GM21528 (cell line): ENCODE measurements at regions not wholly inside any gene's neighbourhood (a gene's known extent, or its start where the extent isn't known, plus 50 kb on each side); places are given as distances from the start of the nearest gene placed in this dataset.
"Not testable (repeated sequence)": the region's sequence is repeated elsewhere in the genome, so short reads cannot be mapped to it uniquely, and the experiment has no call there.

Experiments used
- ATAC-seq: cut with Tn5 transposase; IDR thresholded peaks from one replicate; pipeline ENCODE4 v1.9.1; 2021; ENCODE audit warnings: mild to moderate bottlenecking, moderate library complexity; ENCODE audit not compliant: unreplicated experiment, low FRiP score

DNA sequence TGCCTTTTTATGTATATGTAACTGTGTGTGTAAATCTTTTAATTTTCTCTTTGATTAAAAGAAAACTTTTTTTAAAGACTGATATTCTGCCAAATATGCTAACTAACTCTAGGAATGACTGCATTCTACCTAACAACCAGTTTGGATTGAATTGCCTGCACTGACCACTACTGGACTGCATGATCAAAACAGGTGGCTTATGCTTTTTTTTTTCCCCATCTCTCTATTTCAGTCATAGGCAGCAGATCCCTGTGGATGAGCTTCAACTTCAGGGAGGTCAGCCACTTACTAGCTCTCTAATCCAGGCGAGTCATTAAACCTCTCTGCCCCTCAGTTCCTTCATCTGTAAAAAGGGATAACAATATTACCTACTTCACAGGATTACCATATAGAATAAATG, 138.6 kb upstream of the SERTAD2 start:
- ATAC-seq, result no peak

DNA sequence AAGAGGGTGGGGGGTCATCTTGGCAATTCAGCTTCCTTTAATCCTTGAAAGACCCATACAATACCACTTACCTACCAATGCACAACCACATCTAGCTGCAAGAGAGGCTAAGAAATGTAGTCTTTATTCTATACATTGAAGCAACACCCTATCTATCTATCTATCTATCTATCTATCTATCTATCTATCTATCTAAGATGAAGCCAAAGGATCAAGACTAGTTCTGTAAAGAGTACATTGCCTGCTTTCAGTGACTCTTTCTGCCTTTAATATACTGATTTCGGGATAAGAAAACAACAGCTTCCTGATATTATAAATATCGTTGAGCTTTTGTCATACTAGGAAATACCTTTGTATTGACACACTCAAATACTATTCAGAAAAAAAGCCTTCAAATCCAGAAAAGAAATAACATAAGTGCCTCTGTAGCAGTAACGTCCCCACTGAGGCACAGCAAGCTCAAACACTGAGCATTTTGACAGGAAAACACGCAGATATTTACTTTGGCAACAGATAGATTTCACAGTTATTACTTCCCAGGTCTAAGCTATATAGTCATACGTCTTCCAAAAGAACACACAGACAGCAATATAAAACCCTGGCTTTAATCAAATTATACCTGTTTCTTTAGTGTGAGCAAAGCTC, 139.4 kb upstream of the SERTAD2 start:
- ATAC-seq, result no peak

- ATAC-seq, result no peak
Measured at GRCh38 chr2:64793701-64794100, 140.0 kb upstream of the SERTAD2 start.

- ATAC-seq, result no peak
Measured at GRCh38 chr2:64794426-64794995, 140.8 kb upstream of the SERTAD2 start.

DNA sequence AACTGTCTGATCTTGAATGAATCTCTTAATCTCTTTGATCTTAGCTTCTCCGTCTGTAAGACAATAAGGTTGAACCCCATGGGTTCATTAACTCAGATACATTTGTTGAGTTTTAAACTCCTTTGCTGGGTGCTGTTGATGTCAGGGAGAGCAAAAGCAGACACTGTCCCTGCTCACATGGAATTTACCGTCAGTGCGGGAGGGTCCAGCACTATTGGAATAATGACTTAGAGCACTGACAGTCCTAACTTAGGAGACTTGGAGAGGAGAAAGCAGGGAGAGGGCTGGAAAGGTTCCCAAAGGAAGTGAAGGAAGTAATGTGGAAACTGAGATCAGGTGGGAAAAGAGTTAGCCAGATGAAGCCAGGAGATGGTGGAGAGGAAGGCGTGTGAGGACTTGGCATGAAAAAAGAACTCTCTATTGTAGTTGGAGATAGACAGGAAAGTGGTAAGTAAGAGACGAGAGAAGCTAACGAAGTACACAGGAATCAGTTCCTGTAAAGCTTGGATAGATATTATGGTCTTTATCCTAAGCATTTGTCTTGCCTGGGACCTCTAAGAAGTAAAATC, 141.4 kb upstream of the SERTAD2 start:
- no peak for ATAC-seq

DNA sequence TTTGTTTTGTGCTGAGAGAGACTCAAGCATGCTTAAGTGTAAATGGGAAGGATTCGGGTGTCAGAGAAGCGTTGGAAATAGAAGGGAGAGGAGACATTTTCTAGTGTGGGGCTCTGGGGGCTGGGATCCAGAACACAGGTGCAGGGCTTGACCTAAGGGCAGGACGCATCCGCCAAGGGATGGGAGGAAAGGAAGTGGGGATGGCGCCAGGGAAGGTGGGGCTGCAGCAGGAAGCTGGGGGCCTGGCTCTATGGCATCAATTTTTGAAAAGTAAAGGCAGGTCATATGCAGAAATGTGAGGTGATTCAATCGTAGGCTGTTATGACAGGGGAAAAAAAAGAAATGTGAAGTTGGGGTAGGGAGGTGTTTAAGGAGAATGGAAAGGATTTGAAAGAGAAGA, 143.2 kb upstream of the SERTAD2 start:
- ATAC-seq, result no peak

DNA sequence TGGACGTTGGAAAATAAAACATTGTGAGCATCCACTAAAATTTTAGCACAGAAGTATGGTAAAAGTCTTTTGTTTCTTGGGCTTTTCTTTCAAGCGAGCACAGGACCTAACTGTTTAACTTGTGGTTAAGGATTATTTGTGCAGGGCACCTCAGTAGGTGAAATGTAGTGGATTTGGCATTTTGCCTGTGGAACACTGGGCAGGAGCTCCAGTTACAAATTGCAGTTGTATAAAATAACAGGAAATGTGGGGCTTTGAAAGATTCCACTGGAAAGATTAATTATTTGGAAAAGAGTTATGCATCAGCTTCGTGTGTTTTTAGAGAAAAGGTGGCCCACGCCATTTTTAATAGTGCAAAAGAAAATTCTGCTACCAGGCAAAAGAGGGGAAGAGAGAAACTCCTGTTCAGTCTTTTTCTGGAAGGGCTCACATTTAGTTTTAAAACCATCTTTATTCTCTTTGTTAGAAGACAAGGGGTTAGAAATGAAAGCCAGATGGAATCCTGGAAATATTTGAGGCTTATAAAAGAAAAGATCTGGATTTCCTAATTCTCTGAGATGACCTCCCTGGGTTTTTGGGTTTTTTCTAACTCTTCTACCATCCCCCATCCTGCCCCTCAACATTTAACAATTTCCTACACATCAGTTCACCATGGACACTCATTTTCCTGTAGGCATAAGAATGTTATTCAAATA, 144.3 kb upstream of the SERTAD2 start:
- no peak for ATAC-seq

DNA sequence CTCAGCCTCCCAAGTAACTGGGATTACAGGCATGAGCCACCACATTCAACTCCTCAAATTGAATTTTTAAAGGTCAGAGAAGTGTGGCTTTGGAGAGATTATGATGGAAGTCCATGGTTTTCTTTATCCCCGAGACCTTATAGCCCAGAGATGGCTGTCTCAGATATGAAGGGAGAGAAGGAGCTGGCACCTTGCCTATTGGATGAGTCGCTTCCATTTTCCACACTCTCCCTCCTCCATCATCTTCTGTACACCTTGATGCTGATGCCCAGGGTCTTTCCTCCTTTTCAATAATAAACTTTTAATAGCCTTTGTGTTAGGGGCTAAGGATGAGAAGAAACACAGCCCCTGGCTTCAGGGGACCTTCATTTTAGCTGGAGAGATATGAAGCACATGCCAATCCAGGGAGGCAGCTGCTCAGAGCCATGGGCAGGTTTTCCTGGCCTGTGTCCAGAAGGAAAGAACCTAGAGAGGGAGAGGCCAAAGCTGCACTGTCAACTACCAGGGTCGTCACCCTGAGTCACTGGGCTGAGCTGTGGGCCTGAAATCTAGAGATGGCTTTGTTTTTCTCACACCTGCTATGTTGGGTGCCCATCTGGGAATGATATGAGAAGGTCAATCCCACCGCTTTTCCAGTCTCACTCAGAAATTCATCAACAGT, 146.0 kb upstream of the SERTAD2 start:
- no peak for ATAC-seq

- no peak for ATAC-seq
Measured at GRCh38 chr2:64803776-64804175, 150.1 kb upstream of the SERTAD2 start.

- ATAC-seq, result no peak
Measured at GRCh38 chr2:64804651-64805050, 150.9 kb upstream of the SERTAD2 start.

DNA sequence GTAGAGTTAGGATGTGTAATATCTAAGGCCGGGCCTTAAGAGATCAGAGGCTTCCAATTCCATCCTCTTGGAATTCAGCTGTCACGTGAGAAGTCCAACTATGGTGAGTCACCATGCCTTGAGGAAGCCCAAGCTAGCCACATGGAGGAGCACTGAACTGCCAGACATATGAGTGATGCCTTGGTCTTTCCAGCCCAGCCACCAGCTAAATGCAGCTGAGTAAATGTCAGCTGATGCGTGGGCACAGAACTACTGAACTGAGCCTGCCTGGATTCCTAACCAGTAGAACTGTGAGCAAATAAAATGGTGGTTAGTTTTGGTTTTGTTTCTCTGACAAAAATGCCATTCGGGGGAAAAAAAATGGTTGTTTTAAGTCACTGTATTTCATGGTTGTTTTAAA, 153.7 kb upstream of the SERTAD2 start:
- ATAC-seq, result no peak

DNA sequence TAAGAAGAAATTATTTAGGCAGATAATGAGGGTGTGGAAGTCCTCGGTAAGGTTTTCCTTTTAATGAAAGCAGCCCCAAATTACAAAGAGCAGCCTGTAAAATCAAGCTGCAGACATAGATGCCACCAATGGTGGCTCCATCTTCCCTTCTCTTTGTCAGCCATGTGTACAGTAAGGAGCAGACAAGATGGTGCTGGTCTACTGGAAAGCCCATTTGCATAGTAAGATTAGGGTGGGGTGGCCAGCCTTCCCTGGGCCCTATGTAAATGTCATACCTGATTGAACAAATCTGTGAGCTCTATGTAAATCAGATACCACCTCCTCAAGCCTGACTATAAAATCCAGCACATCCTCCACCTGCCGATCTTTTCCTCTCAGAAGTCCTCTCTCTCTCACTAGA, 154.4 kb upstream of the SERTAD2 start:
- no peak for ATAC-seq

DNA sequence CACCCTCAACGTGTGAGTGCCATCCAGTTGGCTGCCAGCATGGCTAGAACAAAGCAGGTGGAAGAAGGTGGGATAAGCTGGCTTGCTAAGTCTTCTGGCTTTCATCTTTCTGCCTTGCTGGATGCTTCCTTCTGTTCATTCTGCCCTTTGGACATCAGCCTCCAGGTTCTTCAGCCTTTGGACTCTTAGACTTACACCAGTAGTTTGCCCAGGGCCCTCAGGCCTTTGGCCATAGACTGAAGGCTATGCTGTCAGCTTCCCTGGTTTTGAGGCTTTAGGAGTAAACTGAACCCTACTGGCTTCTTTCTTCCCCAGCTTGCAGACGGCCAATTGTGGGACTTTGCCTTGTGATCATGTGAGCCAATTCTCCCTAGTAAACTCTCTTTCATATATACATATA, 155.0 kb upstream of the SERTAD2 start:
- ATAC-seq, result no peak

GRCh38 chr2:64809216-64809615, 155.5 kb upstream of the SERTAD2 start:
- no peak for ATAC-seq

DNA sequence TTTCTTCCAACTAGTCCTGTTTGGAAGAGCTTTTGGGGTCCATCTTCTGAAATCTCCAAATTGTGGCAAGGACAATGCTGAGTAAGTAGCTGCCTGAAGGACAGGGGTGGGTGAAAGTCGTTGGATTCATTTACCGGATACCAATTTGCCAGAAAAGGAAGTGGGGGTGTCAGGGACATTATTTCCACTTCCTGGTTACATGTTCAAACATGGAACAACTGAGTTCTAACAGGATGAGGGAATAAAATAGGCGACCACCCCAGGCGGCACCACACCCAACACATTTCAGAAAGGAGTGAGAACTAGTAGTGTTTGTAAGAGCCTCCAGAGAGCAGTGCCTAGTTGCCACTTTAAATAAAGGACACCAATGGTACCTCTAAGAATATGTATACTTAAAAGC, 158.6 kb upstream of the SERTAD2 start:
- ATAC-seq, result no peak

DNA sequence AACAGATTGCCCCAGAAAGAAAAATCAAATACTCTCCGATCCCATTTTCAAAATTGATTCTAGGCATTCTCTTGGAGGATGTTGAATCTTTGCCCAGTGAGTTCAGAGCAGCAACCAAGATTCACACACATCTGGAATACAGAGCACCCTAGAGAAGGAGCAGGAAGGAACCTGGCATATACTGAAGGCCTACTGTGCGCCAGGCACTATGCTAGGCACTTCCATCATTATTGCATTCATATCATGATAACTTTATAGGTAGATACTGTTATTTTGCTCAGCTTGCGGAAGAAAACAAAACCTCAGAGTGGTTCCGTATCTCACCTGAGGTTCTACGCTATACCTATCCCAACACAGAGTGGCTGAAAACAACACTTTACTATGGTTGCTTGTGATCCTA, 160.3 kb upstream of the SERTAD2 start:
- ATAC-seq, result no peak

- ATAC-seq, result not testable (repeated sequence)
Measured at GRCh38 chr2:64816526-64816925, 162.8 kb upstream of the SERTAD2 start.

GRCh38 chr2:64817453-64817852, 163.7 kb upstream of the SERTAD2 start:
- no peak for ATAC-seq

DNA sequence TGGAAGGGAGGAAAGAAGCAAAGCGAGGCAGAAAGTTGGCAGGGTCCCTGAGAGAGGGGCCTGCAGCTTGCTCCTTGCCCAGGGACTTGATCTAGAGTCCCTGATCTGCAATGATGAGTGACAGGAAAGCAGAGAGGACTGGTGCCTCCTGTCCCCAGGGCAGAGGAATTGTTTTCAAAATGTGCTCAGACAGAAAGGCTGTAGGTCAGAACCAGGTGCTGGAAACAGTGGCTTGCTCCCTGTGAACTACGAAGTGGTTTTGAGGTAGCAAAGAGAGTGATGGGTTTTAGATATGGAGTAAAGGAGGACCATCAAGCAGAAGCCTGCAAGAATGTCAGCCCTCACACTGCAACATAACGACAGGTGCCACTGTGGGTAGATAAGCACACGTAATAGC, 164.9 kb upstream of the SERTAD2 start:
- no peak for ATAC-seq

DNA sequence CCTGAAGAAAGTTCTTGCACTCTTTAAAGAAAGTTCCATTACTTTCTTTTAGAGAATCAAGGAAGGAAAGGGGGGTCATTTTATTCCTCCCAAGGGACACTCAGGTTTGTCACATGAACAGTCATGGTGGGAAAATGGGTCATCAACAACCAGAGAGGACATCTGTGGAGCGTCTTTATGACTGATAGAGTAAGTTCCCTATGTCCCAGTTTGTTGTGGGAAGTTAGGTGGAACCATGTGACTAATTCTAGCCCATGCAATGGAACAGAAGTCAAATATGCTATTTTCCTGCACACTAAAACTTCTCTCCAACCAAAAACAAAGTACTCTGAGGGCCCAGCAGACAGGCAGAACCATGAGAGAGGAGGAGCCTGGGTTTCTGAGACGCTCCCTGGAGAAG, 165.6 kb upstream of the SERTAD2 start:
- peak; percentile 25 for ATAC-seq
